NCI-H2029 treated with DMSO at 0.1 percent for 48 hours (cell line): ENCODE measurements at regions not wholly inside any gene's neighbourhood (a gene's known extent, or its start where the extent isn't known, plus 50 kb on each side); places are given as distances from the start of the nearest gene placed in this dataset.

Experiments
- DNase-seq: peaks from one replicate; lab custom pipeline; 2025; lab: John Stamatoyannopoulos, UW

- DNase-seq, result no peak
Measured at GRCh38 chr9:515665-516064, 301.0 kb downstream of the DOCK8 start.

DNA sequence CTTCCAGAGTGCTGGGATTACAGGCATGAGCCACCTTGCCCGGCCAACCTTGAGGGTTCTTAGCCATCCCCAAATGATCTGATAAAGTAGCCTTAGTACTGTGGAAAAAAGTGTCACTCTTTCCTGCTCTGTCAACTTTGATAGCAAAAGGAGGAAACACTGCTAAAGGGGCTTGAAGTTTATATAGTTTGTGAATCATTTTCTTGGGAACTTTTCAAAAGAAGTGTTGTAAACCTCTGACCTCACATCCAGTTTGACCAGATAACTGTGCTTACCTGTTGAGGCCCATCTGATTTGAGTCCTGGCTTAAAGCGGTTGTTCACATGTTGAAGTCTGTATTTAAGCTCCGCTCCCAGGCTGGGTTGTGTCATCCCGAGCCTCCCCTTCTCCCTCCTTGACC lies 303.3 kb downstream of the DOCK8 start:
- DNase-seq, result no peak

DNA sequence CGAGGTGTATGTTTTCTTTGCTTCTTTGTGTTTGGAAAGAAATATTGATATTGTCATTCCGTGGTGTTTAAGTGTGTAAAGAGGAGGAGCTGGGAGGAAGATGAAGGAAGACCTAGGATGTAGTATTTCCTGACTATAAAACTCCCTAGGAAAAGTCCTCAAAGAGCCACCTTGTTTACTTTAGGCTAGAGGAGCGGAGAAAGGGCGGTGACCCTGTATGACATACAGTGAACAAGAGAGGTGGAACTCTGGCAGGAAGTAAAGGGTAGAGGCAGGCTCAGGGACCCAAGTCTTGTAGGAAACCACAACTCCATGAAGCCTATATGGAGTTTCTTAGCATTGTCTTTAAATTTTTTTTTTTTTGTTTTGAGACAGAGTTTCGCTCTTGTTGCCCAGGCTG lies 303.9 kb downstream of the DOCK8 start:
- no peak for DNase-seq

DNA sequence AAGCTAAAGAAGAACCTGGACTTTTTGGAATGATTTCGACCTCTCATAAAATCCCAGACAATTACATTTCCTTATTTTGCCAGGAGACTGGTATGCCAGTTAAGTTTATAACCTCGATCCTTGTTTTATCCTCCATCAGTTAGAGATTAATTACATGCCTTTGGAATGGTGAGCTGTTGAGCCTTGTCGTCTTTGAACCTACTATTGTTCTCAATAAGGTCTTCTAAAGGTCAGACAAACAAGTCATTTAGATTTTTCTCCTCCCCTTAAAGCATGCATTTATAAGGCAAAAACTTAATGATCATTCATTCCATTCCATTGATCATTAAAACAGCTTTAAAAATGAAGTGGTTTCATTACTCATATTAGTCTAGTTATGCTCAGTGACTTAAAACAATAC lies 304.9 kb downstream of the DOCK8 start:
- no peak for DNase-seq

DNA sequence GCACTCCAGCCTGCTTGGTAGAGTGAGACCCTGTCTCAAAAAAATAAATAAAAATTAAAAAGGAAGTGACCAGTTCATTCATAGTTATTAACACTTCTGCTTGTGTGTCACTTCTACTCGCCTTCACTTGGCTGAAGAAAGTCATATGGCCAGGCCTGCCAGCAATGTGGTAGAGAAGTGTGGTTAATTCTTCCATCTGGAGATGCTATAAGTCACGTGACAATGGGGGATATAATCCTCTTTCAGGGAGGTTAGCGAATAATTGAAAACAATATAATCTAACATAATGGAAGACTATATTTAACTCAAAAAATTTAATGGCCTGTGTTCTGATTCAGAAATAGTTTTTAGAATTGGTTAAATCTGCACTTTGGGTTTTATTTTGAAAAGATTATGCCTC lies 305.6 kb downstream of the DOCK8 start:
- no peak for DNase-seq

DNA sequence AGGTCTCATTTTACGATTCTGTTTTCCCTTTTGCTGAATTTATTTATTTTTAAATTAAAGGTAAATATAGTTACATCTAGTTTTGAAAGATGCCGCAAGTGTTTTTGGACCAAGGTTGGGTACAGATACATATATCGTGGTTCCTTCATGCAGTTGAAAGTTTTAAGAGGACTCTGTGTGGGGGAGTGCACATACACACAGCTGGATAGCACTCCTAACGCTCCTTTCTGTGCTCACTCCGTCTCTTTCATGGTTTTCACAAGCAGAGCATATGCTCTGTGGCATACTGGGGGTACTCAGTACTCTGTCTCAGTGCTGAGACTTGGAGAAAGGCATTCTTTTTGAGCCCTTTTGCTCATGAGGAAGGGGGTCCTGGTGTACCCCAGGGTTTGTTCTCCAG lies 307.5 kb downstream of the DOCK8 start:
- no peak for DNase-seq

GRCh38 chr9:522658-523057 lies 308.0 kb downstream of the DOCK8 start:
- no peak for DNase-seq

- no peak for DNase-seq
Measured at GRCh38 chr9:523444-523843, 308.8 kb downstream of the DOCK8 start.

DNA sequence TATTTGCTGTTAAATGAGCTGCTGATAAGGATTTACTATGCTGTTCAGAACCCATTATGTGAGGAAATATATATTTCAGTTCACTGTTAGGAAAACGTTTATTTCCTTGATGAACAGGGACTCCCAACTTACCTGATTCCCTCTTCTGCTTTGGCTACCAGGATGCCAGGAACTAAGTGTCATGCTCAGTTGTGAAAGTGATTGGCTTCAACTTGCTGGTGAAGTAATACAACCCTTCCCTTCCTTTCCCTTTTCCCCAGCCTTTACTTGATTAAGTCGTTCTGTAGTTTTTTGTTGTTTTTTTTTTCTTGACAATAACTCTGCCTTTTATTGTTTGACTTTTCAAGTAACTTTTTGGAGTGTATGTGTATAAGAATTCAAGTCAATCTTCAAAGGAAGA lies 309.3 kb downstream of the DOCK8 start:
- no peak for DNase-seq

DNA sequence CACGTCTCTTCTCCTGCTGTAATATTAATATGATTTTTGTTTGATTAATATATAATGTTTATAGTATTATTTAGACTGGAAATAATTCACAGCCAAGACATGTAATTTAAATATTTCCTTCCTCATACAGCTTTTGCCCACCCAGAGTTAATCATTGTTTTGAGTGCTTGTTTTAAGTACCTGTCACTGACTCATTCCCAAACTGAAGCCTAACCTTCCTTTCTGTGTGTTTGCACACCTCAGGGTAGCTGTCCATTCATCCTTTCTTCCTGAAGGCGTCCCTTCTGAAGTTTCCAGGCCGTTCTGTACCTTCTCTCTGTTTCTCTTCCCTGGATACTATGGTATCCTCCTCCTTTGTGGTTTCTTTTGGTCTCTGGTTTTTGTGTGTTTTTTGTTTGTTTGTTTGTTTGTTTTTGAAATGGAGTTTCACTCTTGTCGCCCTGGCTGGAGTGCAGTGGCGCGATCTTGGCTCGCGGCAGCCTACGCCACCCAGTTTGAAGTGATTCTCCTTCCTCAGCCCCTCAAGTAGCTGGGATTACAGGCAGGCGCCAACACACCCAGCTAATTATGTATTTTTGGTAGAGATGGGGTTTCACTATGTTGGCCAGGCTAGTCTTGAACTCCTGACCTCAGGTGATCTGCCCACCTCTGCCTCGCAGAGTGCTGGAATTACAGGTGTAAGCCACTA lies 312.4 kb downstream of the DOCK8 start:
- DNase-seq, result no peak

DNA sequence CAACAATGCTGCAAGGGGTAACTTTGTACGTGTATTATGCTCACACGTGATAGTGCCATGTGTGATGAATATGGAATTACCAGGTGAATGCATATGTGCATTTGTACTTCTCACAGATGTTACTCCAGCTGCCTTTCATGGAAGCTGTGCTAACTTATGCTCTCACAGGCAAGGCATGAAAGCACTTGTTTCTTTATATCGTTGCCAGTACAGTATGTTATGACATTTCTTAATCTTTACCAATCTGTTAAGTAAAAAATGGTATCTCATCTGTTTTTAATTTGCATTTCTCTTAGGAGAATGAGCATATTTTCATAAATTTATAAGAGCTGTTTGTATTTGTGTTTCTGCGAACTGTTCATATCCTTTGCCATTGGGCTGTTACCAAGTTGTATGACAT lies 311.8 kb upstream of the DMRT1 start:
- DNase-seq, result no peak

GRCh38 chr9:530681-531080 lies 310.8 kb upstream of the DMRT1 start:
- DNase-seq, result no peak

GRCh38 chr9:532707-533106 lies 308.8 kb upstream of the DMRT1 start:
- DNase-seq, result no peak

- no peak for DNase-seq
Measured at GRCh38 chr9:534886-535285, 306.6 kb upstream of the DMRT1 start.

DNA sequence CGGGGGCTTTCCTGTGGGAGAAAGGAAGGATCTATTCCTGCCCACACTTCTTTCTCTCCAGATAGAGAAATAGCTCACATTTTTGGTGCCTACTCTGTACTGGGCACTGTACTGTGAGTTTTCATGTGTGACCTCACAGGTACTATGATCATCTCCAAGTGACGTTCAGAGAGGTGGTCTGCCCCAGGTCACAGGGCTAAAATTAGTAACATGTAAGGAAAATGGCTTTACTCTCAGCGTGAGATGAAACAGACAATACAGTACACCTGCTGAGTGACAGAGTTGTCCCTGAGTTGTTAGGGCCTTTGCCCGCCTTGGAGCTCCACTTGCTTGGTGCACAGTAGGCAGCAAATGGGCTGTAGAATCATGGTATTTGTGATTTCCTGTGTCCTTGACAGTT lies 306.1 kb upstream of the DMRT1 start:
- no peak for DNase-seq

DNA sequence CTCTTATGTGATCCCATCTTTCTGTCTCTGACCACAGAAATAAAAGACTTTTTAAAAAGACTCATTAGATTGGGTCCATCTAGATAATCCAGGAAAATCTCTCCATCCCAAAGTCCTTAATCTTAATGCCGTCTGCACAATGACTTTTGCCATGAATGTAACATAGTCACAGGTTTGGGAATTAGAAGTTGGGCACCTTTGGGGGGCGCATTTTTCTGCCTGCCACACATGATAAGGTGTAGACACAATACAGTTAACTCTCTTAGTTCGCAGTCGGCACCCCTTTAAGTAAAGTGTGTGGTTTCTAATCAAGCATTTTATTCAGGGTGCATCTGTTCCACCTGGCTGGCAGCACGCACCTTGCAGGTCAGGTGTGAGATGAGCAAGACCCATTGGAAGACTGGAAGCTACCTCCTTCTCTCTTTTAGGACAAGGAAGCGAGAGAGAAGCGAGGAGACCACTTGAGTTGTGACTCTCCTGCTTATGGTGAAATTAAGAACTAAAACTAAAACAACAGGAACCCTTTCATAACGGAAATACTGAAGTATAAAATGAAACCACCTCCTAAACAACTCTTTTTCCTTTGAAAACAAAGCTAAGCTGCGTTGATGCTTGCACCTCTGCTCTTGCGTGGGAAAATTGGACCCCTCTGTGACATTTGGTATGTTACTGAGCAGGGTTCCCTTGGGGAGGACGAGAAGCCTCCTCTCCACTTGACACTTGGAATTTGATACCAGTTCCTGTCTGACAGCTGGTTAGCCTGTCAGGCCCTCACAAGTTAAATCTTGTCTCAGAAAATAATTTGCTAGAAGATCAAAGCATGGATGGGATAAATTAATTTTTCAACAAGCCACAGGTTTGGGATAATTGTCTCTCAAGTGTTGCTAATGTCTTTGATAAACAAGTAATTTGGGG lies 304.6 kb upstream of the DMRT1 start:
- DNase-seq, result no peak

DNA sequence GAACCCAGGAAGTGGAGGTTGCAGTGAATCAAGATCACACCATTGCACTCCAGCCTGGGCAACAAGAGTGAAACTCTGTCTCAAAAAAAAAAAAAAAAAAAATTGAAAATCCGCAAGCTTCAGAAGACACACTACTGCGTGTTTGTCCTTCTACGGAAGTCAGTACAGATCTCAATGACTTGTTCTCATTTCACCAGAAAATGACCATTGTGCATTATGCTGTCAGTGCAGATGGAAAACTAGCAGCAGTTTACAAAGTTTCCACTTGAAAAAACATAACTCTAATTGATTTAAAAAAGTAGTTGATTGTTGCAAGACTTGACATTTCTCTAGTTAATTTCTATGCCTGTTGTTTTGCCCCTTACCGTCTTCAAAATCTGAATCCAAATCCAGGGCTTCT lies 298.0 kb upstream of the DMRT1 start:
- DNase-seq, result no peak

GRCh38 chr9:545480-545879 lies 296.0 kb upstream of the DMRT1 start:
- no peak for DNase-seq

DNA sequence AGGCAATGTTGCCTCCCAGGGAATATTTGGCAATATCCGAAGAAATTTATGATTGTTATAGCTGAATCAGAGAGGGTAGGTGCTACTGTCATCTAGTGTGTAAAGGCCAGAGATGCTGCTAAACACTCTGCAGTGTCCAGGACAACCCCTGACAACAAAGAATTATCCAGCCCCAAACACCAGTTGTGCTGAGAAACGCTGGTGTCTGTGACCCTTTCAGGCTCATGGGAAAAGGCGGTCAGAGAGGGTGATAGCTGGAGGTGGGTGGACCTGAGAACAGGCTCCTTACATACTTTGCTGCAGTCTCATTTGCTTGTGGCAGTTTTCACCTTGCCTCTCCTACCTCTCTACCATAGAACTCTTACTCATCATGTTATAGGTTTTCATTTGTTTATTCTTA lies 295.3 kb upstream of the DMRT1 start:
- no peak for DNase-seq

GRCh38 chr9:546797-547223 lies 294.7 kb upstream of the DMRT1 start:
- DNase-seq, result no peak

- DNase-seq, result no peak
Measured at GRCh38 chr9:547314-547713, 294.2 kb upstream of the DMRT1 start.

DNA sequence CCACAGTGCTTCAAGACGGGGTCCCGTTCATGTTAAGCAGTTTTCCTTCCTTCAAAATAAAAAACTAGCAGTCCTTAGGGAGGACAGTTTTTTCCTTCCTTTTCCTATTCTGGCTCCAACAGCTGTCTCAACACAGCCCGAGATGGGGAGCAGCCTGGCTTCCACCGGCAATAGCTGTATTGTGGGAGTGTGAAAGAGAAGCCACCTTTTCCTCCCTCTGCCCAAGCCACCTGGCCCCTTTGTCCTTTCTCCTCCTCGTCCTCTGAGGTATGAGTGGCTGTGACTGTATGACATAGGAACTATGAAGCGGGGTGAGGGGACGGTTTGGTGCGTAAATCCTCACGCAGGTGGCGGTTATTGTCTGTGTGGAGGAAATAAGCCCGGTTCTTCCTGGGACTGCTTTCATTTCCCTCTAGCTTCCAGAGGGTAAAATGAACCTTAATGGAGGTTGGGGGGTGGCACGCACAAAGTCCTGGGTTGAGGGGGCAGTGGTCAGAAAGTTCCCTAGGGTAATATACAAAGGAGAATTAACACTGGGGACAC lies 292.0 kb upstream of the DMRT1 start:
- no peak for DNase-seq

DNA sequence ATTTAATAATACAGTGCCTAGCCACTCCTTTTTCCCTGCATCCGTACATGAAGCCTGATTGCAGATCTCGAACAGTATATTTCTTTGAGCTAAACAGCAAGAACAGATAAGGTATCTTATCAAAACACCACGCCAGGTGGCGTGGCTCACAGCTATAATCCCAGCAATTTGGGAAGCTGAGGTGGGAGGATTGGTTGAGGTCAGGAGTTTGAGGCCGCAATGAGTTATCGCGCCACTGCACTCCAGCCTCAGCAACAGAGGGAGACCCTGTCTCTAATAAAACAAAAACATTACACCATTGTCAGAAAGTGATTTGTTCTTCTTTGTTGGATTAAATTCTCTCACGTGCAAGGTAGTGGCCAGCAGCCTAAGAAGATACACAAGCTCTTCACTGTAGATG lies 291.2 kb upstream of the DMRT1 start:
- DNase-seq, result no peak
